Smooth muscle cell (in vitro differentiated cells): ENCODE measurements at regions not wholly inside any gene's neighbourhood (a gene's known extent, or its start where the extent isn't known, plus 50 kb on each side); places are given as distances from the start of the nearest gene placed in this dataset.

Experiments
- DNase-seq: peaks from one replicate; lab custom pipeline; 2025; ENCODE audit not compliant: unreplicated experiment; lab: John Stamatoyannopoulos, UW
- H2AFZ ChIP-seq: fragments of 200-600 bp; sonication (generic); 2 replicates; pipeline ENCODE4 v1.6.0; 2016; ENCODE audit warnings: antibody characterized with exemption, low read depth, mild to moderate bottlenecking
- H3F3A ChIP-seq: fragments of 200-600 bp; sonication (generic); 2 replicates; pipeline ENCODE4 v1.6.0; 2017; ENCODE audit warnings: antibody characterized with exemption, low read depth
- H3K27ac ChIP-seq: fragments of 200-600 bp; sonication (generic); 2 replicates; pipeline ENCODE4 v1.5.1; 2016; ENCODE audit warnings: low read depth, mild to moderate bottlenecking
- H3K27me3 ChIP-seq: fragments of 200-600 bp; sonication (generic); 2 replicates; pipeline ENCODE4 v1.6.1; 2016; ENCODE audit warnings: low read depth, mild to moderate bottlenecking
- H3K36me3 ChIP-seq: fragments of 200-600 bp; sonication (generic); 2 replicates; pipeline ENCODE4 v1.5.1; 2016; ENCODE audit warnings: low read depth
- H3K4me1 ChIP-seq: fragments of 200-600 bp; sonication (generic); 2 replicates; pipeline ENCODE4 v1.5.1; 2016; ENCODE audit warnings: low read depth
- H3K4me2 ChIP-seq: fragments of 200-600 bp; sonication (generic); 2 replicates; pipeline ENCODE4 v1.6.0; 2016; ENCODE audit warnings: mild to moderate bottlenecking
- H3K4me3 ChIP-seq: fragments of 200-600 bp; sonication (generic); 2 replicates; pipeline ENCODE4 v1.5.1; 2016; ENCODE audit warnings: mild to moderate bottlenecking
- H3K79me2 ChIP-seq: fragments of 200-600 bp; sonication (generic); 2 replicates; pipeline ENCODE4 v1.6.0; 2016; ENCODE audit warnings: low read depth, mild to moderate bottlenecking
- H3K9ac ChIP-seq: fragments of 200-600 bp; sonication (generic); 2 replicates; pipeline ENCODE4 v1.6.0; 2016; ENCODE audit warnings: low read depth
- H3K9me3 ChIP-seq: fragments of 200-600 bp; sonication (generic); replicated peaks from 2 replicates; pipeline ENCODE4 v1.5.1; 2016; ENCODE audit warnings: low read depth
- H4K20me1 ChIP-seq: fragments of 200-600 bp; sonication (generic); 2 replicates; pipeline ENCODE4 v1.6.0; 2016; ENCODE audit warnings: low read depth
- WGBS: methylation state at CpG from one replicate; pipeline ENCODE4 v1.1.7; 2016; ENCODE audit warnings: low lambda C conversion rate; 5-methylcytosine and 5-hydroxymethylcytosine counted together
- TF ChIP-seq, protein P1 (sequence below): fragments of 200-600 bp; sonication (generic); IDR thresholded peaks from 2 replicates; pipeline ENCODE4 v1.5.1; 2017; ENCODE audit warnings: borderline replicate concordance, mild to moderate bottlenecking, antibody characterized with exemption; ENCODE audit not compliant: insufficient read depth, poor library complexity, severe bottlenecking

DNA sequence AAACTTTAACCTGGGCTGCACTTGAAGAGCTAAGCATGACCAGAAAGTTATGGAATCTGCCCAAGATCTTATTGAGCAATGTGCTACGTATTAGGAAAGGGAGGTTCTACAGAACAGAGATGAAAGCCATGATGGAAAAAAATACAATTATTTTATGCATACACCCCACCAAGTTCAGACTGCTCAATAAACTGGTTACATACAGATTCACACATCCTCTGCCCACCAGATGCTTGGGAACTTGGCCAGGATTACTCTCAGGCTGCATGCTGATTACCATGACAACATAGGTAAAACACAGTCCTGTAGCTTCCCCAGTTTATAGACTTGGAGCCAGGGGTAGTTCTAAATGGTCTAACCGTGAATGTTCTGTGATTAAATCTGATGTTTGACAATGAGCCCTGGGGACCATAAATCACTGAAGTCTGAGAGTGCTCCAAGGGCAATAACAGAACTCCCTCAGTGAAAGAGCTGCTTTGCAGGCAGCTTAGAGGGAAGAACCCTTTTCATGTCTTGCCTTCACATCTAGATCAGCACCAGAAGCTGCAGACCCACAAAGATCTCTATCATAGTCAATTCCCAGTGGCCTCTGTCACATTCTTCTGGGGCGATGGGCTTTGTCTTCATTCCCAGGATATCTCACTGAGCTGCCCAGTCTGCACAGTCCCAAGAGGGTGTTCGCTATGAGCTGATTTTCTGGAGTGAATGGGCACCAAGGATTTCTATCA is 232.2 kb downstream of the EMP1 start:
- no peaks in the 10 kb centered on the region for H4K20me1 ChIP-seq
- no peak for DNase-seq
- TF ChIP-seq, protein P1, sequence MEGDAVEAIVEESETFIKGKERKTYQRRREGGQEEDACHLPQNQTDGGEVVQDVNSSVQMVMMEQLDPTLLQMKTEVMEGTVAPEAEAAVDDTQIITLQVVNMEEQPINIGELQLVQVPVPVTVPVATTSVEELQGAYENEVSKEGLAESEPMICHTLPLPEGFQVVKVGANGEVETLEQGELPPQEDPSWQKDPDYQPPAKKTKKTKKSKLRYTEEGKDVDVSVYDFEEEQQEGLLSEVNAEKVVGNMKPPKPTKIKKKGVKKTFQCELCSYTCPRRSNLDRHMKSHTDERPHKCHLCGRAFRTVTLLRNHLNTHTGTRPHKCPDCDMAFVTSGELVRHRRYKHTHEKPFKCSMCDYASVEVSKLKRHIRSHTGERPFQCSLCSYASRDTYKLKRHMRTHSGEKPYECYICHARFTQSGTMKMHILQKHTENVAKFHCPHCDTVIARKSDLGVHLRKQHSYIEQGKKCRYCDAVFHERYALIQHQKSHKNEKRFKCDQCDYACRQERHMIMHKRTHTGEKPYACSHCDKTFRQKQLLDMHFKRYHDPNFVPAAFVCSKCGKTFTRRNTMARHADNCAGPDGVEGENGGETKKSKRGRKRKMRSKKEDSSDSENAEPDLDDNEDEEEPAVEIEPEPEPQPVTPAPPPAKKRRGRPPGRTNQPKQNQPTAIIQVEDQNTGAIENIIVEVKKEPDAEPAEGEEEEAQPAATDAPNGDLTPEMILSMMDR: no peak
- no peak overlapping the region for H3K4me3 ChIP-seq
- no peak overlapping the region for H3K4me2 ChIP-seq
- no peaks in the 10 kb centered on the region for H3K4me1 ChIP-seq
- no peaks in the 10 kb centered on the region for H3K36me3 ChIP-seq
- H3F3A ChIP-seq: no peaks in the 10 kb centered on the region
- no peak overlapping the region for H3K9ac ChIP-seq
- WGBS: 60% methylated on average over 4 of the region's 4 CpGs
- H3K9me3 ChIP-seq: no peaks in the 10 kb centered on the region
- no peak overlapping the region for H2AFZ ChIP-seq
- no peaks in the 10 kb centered on the region for H3K27me3 ChIP-seq
- no peaks in the 10 kb centered on the region for H3K79me2 ChIP-seq
- no peak overlapping the region for H3K27ac ChIP-seq

DNA sequence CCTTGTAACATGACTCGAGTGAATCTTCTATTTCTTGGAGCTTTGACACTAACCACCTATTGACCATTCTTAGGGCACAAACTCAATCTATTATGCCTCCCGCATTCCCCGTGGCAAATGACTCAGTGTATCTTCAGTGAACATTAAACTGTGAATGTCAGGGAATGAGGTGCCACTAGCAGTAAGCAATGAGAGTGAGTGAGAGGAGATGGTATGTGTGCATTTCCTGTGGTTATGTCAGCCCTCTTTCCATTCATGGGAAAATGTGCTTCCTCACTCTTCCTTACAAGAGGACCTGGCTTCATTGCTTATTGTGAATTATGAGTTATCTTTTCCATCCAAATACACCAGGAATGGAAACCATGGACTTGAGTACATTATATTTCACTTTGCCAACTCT is 229.2 kb downstream of the EMP1 start:
- H4K20me1 ChIP-seq: no peaks in the 10 kb centered on the region
- no peak overlapping the region for H3K9ac ChIP-seq
- peak overlapping the region; percentile 7 for H2AFZ ChIP-seq
- H3K36me3 ChIP-seq: no peaks in the 10 kb centered on the region
- no peaks in the 10 kb centered on the region for H3K4me1 ChIP-seq
- no peaks in the 10 kb centered on the region for H3F3A ChIP-seq
- H3K27me3 ChIP-seq: no peaks in the 10 kb centered on the region
- H3K9me3 ChIP-seq: no peaks in the 10 kb centered on the region
- peak overlapping the region; percentile 57 for H3K27ac ChIP-seq
- H3K4me3 ChIP-seq: no peak overlapping the region
- H3K79me2 ChIP-seq: no peaks in the 10 kb centered on the region
- WGBS: 23% methylated on average over 3 of the region's 3 CpGs
- DNase-seq: no peak
- TF ChIP-seq, protein P1: no peak
- H3K4me2 ChIP-seq: peak overlapping the region; percentile 67

DNA sequence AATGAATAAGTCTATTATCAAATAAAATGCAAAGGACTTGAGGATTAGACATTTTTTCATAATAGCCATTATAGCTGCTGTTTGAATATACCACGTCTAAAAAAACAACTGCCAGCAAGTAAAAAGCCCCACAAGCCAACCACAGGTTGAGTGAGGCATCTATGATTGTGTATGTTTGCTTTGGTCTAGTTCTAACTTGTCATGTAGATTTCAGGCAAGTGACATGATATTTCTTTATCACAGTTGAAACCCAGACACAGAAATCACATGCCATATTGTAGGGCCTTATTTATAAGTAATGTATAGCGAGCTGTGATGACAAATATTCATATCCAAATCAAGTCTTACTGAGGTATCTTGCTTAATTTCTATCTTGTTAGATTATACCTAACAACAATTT is 225.8 kb downstream of the EMP1 start:
- no peaks in the 10 kb centered on the region for H3K36me3 ChIP-seq
- 94% methylated on average over 2 of the region's 2 CpGs for WGBS
- H2AFZ ChIP-seq: no peak overlapping the region
- H3K9me3 ChIP-seq: no peaks in the 10 kb centered on the region
- H3K4me2 ChIP-seq: no peak overlapping the region
- no peaks in the 10 kb centered on the region for H3K27me3 ChIP-seq
- no peaks in the 10 kb centered on the region for H3K79me2 ChIP-seq
- H4K20me1 ChIP-seq: no peaks in the 10 kb centered on the region
- no peaks in the 10 kb centered on the region for H3K4me1 ChIP-seq
- no peak overlapping the region for H3K27ac ChIP-seq
- DNase-seq: no peak
- H3K4me3 ChIP-seq: no peak overlapping the region
- TF ChIP-seq, protein P1: no peak
- H3F3A ChIP-seq: no peaks in the 10 kb centered on the region
- no peak overlapping the region for H3K9ac ChIP-seq

DNA sequence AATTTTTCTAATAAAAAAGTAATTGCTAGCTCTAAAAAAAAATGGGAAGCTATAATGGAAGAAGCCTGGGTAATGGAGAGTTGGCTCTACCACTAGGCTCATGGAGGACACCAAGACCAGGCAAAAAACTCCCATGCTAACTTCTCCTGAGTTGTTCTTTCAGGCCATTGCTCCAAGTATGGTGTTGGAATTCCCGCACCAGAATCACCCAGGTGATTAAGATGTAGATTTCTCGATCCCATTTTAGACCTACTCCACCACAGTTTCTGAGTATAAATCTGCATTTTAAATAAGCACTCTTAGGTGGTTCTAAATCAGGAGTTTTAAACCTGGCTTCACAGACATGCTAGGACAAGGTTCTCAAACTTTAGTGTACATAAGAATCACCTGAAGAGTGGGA is 221.0 kb downstream of the EMP1 start:
- no peak for DNase-seq
- H3K9me3 ChIP-seq: no peaks in the 10 kb centered on the region
- H3K27me3 ChIP-seq: no peaks in the 10 kb centered on the region
- TF ChIP-seq, protein P1: no peak
- H3K4me3 ChIP-seq: no peak overlapping the region
- no peak overlapping the region for H2AFZ ChIP-seq
- H3K79me2 ChIP-seq: no peaks in the 10 kb centered on the region
- no peak overlapping the region for H3K4me2 ChIP-seq
- WGBS: 94% methylated on average over 2 of the region's 2 CpGs
- no peak overlapping the region for H3K9ac ChIP-seq
- H3K4me1 ChIP-seq: no peaks in the 10 kb centered on the region
- H3K36me3 ChIP-seq: no peaks in the 10 kb centered on the region
- no peaks in the 10 kb centered on the region for H4K20me1 ChIP-seq
- no peaks in the 10 kb centered on the region for H3F3A ChIP-seq
- no peak overlapping the region for H3K27ac ChIP-seq
